ENCODE measurements at regions not wholly inside any gene's neighbourhood (a gene's known extent, or its start where the extent isn't known, plus 50 kb on each side); places are given as distances from the start of the nearest gene placed in this dataset.

- TF ChIP-seq POLR2A (IDR thresholded peaks at IDR 0.05) (no peak), CTCF (IDR thresholded peaks at IDR 0.05) (no peak), POLR2AphosphoS5 (IDR thresholded peaks at IDR 0.05; ENCODE audit: insufficient read depth in 1 of 2, low read depth in 1 of 2) (no peak)
Observed at GRCh38 chr7:145850636-145851035, 266.0 kb upstream of the CNTNAP2 start.
